ENCODE measurements at regions not wholly inside any gene's neighbourhood (a gene's known extent, or its start where the extent isn't known, plus 50 kb on each side); places are given as distances from the start of the nearest gene placed in this dataset.

- TF ChIP-seq, protein P1, sequence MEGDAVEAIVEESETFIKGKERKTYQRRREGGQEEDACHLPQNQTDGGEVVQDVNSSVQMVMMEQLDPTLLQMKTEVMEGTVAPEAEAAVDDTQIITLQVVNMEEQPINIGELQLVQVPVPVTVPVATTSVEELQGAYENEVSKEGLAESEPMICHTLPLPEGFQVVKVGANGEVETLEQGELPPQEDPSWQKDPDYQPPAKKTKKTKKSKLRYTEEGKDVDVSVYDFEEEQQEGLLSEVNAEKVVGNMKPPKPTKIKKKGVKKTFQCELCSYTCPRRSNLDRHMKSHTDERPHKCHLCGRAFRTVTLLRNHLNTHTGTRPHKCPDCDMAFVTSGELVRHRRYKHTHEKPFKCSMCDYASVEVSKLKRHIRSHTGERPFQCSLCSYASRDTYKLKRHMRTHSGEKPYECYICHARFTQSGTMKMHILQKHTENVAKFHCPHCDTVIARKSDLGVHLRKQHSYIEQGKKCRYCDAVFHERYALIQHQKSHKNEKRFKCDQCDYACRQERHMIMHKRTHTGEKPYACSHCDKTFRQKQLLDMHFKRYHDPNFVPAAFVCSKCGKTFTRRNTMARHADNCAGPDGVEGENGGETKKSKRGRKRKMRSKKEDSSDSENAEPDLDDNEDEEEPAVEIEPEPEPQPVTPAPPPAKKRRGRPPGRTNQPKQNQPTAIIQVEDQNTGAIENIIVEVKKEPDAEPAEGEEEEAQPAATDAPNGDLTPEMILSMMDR (optimal IDR thresholded peaks at IDR 0.05 in 1 of 3, IDR thresholded peaks at IDR 0.05 in 1 of 3, conservative IDR thresholded peaks at IDR 0.05 in 1 of 3; ENCODE audit: extremely low read depth in 1 of 3, insufficient read depth in 2 of 3, low read length in 3 of 3), result no peak
- TF ChIP-seq EZH2 (IDR thresholded peaks at IDR 0.05; ENCODE audit: low read length), result no peak
These were observed 148.7 kb downstream of the KCTD12 start for GRCh38 chr13:76737526-76737925.
